Left ventricle myocardium inferior (tissue), 1 donor: ENCODE measurements at regions not wholly inside any gene's neighbourhood (a gene's known extent, or its start where the extent isn't known, plus 50 kb on each side); places are given as distances from the start of the nearest gene placed in this dataset.

Experiments
- DNase-seq: peaks from one replicate; pipeline ENCODE4 v3.0.0-alpha.2; 2020
- H3K27ac ChIP-seq: fragments of 200-600 bp; replicated peaks from 2 replicates; pipeline ENCODE4 v1.8.0; 2021
- H3K27me3 ChIP-seq: fragments of 200-600 bp; 2 replicates; pipeline ENCODE4 v1.8.0; 2021; ENCODE audit warnings: low read depth
- H3K36me3 ChIP-seq: fragments of 200-600 bp; 2 replicates; pipeline ENCODE4 v1.8.0; 2021
- H3K4me1 ChIP-seq: fragments of 200-600 bp; 2 replicates; pipeline ENCODE4 v1.8.0; 2021
- H3K4me3 ChIP-seq: fragments of 200-600 bp; 2 replicates; pipeline ENCODE4 v1.8.0; 2021; ENCODE audit warnings: mild to moderate bottlenecking, moderate library complexity
- H3K9me3 ChIP-seq: fragments of 200-600 bp; replicated peaks from 2 replicates; pipeline ENCODE4 v1.8.0; 2021
- intact Hi-C: fragments of 100-400 bp; cut with micrococcal nuclease; formaldehyde crosslinking; loops from one replicate; pipeline ENCODE4 v1.11.0; 2022
- TF ChIP-seq, protein P1 (sequence below): fragments of 200-600 bp; IDR thresholded peaks from 2 replicates; pipeline ENCODE4 v1.8.0; 2021; ENCODE audit warnings: antibody characterized with exemption, mild to moderate bottlenecking, borderline replicate concordance
- donor health status: DM: no; HTN: yes; CAD: no; lungs with severe emphysema.

DNA sequence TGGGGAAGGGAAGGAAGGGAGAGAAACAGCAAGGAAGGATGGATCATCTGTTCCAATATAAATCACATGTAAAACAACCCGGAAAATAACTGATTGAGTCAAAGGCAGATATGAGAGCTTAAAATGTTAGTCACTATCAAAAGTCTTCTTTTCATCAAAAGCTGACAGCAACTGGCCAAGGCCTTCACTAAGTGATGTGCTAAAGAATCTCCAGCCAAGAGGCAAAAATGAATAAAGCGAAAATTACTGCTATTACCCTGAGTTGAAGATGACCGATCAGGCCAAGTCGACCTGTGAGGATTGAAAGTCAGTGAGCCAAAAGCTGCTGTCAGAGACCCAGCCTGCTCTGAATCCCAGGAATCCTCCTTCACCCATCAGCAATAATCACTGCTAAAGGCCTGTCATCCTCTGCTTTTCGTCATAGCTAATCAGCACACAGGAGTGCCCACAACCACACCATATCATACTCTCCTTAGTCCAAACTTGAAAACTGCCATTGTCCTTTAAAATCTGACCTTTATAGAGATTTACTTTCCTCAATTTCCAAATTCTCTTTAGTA, 736.9 kb downstream of the TLE1 start:
- H3K36me3 ChIP-seq = no peaks in the 10 kb centered on the region
- DNase-seq = no peak
- H3K27ac ChIP-seq = no peak overlapping the region
- H3K9me3 ChIP-seq = no peaks in the 10 kb centered on the region
- intact Hi-C loops = no loop called here
- TF ChIP-seq, protein P1, sequence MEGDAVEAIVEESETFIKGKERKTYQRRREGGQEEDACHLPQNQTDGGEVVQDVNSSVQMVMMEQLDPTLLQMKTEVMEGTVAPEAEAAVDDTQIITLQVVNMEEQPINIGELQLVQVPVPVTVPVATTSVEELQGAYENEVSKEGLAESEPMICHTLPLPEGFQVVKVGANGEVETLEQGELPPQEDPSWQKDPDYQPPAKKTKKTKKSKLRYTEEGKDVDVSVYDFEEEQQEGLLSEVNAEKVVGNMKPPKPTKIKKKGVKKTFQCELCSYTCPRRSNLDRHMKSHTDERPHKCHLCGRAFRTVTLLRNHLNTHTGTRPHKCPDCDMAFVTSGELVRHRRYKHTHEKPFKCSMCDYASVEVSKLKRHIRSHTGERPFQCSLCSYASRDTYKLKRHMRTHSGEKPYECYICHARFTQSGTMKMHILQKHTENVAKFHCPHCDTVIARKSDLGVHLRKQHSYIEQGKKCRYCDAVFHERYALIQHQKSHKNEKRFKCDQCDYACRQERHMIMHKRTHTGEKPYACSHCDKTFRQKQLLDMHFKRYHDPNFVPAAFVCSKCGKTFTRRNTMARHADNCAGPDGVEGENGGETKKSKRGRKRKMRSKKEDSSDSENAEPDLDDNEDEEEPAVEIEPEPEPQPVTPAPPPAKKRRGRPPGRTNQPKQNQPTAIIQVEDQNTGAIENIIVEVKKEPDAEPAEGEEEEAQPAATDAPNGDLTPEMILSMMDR = no peak
- no peaks in the 10 kb centered on the region for H3K27me3 ChIP-seq
- H3K4me3 ChIP-seq = no peak overlapping the region
- no peaks in the 10 kb centered on the region for H3K4me1 ChIP-seq

DNA sequence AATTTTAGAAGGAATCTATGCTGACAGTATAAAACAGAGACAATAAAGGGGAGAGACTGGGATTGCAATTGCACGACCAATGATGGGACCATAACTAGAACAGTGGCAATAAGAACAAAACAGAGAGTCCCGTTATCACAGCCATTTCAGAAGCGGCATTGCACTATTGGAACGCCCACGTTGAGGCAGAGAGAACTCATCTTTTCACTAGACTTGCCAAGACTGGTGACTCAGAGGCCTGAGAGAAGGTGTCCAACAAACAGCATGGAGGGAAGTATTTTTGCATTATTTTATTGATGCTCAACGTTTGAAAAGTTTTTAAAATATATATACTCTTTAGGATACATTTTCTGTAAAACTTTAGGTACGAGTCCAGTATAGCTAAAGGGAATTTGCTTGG, 737.7 kb downstream of the TLE1 start:
- Histone ChIP-seq H3K4me3 (no peak overlapping the region), H3K27me3 (no peaks in the 10 kb centered on the region), H3K4me1 (no peaks in the 10 kb centered on the region), H3K9me3 (no peaks in the 10 kb centered on the region), H3K27ac (no peak overlapping the region), H3K36me3 (no peaks in the 10 kb centered on the region)
- TF ChIP-seq, protein P1 = no peak
- no peak for DNase-seq
- intact Hi-C loops = no loop called here

DNA sequence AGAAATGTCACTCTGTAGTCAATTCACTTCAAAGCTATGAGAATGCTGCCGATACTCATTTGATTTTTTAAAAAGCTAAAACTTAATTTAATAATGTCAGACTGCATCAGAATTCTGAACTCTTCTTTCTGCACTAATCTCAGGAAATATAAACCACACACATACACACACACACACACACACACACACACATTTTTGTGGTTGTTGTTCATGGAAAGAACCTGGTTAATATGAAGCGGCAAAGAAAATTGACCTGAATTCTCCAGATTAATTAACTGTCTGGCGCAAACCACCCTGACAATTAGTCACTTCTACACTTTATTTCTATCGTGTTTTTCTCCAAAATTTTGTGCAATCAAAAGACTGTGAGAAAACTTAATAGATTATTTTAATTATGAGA, 740.5 kb downstream of the TLE1 start:
- TF ChIP-seq, protein P1 = no peak
- Histone ChIP-seq H3K9me3 (no peaks in the 10 kb centered on the region), H3K27ac (no peak overlapping the region), H3K4me3 (no peak overlapping the region), H3K36me3 (no peaks in the 10 kb centered on the region), H3K4me1 (no peaks in the 10 kb centered on the region), H3K27me3 (no peaks in the 10 kb centered on the region)
- intact Hi-C loops = no loop called here
- no peak for DNase-seq

DNA sequence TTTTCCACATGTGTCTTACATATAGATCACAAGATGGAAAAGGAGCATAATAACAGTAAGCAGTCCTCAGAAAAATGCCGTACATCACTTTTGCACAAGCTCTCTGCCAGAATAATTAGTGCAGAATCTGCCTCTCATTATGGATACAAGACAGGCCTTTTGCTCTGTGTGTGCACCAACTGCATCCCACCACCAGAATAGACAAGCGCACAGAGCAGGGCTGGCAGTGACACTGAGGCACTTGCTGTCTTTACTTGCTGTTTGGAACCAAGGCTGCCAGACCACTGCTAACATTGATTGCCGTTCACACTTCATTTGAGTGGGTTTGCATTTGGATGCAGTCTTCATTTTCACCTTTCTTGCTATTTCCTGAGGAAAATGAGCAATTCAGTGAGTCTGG, 741.3 kb downstream of the TLE1 start:
- no peak for DNase-seq
- Histone ChIP-seq H3K36me3 (no peaks in the 10 kb centered on the region), H3K4me3 (no peak overlapping the region), H3K9me3 (peaks cover 5% of the 10 kb centered on the region), H3K27ac (no peak overlapping the region), H3K27me3 (no peaks in the 10 kb centered on the region), H3K4me1 (no peaks in the 10 kb centered on the region)
- TF ChIP-seq, protein P1 = no peak
- intact Hi-C loops = no loop called here

DNA sequence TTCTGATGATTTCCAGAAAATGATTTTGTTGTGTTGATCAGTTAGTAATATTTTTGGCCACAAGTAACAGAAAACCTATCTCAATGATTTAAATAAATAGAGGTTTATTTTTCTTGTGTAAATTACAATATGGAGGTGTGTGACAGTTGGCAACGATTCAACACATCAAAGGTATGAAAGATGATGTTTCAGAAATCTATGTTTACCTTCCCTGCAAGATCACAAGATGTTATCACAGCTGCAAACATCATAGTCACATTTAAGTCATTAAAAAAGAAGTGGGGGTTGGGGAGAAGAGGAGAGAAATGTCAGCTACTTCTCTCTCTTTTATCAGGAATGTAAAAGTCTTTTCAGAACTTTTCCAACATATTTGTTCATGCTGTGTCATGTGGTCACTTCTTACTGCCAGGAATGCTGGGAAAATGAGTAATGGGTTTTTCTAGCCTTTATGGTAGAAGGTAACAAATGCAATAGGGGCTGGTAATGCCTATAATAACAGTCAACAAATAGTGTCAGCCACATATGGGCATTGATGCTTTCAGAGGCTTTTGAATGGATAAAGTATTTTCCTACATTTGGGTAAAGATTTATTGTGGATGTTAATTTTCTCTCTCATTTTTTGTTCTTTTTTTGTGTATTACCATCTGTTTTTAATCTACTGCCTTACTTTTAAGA, 742.7 kb downstream of the TLE1 start:
- no peak overlapping the region for H3K4me3 ChIP-seq
- intact Hi-C loops = no loop called here
- TF ChIP-seq, protein P1 = no peak

More for the DNA sequence above, 742.7 kb downstream of the TLE1 start:
- no peak for DNase-seq
- Histone ChIP-seq H3K27ac (no peak overlapping the region), H3K27me3 (no peaks in the 10 kb centered on the region), H3K36me3 (no peaks in the 10 kb centered on the region), H3K4me1 (no peaks in the 10 kb centered on the region), H3K9me3 (peaks cover 6% of the 10 kb centered on the region)
